NCI-H345 treated with DMSO at 0.1 percent for 48 hours (cell line): ENCODE measurements at regions not wholly inside any gene's neighbourhood (a gene's known extent, or its start where the extent isn't known, plus 50 kb on each side); places are given as distances from the start of the nearest gene placed in this dataset.

Experiments
- DNase-seq: peaks from one replicate; lab custom pipeline; 2025; ENCODE audit not compliant: unreplicated experiment; lab: John Stamatoyannopoulos, UW

- no peak for DNase-seq
These were observed 66.7 kb upstream of the PJA1 start for GRCh38 chrX:69231903-69232302.

- DNase-seq = no peak
These were observed 64.2 kb upstream of the PJA1 start for GRCh38 chrX:69229436-69229835.

- no peak for DNase-seq
These were observed 63.5 kb upstream of the PJA1 start for GRCh38 chrX:69228732-69229131.

GRCh38 chrX:69226459-69227158 lies 61.4 kb upstream of the PJA1 start:
- no peak for DNase-seq

GRCh38 chrX:69222103-69223090 lies 57.1 kb upstream of the PJA1 start:
- DNase-seq = peak; percentile 14

- DNase-seq = no peak
These were observed 56.2 kb upstream of the PJA1 start for GRCh38 chrX:69221239-69222102.

- DNase-seq = no peak
These were observed 53.2 kb upstream of the PJA1 start for GRCh38 chrX:69218407-69218997.

- no peak for DNase-seq
These were observed 51.7 kb upstream of the PJA1 start for GRCh38 chrX:69216911-69217310.

GRCh38 chrX:69216446-69216845 lies 51.2 kb upstream of the PJA1 start:
- DNase-seq = no peak

GRCh38 chrX:69215161-69215875 lies 50.1 kb upstream of the PJA1 start:
- DNase-seq = no peak
